ENCODE measurements at regions not wholly inside any gene's neighbourhood (a gene's known extent, or its start where the extent isn't known, plus 50 kb on each side); places are given as distances from the start of the nearest gene placed in this dataset.

DNA sequence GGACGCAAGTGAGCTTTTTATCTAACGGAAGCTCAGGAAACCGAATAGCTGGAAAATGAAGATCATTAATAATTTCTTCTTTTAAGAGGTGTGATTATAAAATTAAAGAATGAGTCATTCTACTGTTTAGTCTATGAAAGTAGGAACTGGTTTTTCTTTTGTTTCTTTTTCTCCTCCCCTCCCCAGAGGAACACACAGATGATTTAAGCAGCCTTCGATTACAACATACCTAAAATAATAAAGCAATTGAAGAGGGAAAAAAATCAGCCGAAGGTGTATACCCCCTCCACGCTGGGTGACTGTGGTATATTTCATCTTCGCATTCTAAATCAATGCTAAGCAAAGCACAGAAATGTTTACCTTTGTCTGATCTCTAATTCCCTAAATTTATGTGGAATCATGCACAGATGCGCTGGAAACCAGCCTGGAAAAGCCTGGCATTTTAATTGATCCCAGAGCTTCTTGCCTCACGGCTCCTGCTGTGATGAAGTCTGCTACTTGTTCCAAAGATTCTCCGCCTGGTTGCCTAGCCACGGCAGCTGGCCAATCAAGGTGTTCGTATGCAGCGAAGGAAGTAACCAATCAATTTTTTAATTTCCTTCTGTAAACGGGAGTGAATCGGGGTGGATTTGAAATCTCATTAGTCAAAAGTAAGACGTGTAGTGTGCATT is 133.9 kb downstream of the FANCF start:
- DNase-seq (ENCODE audit: low read depth, low spot score): no peak
- H3K27me3 Mint-ChIP-seq (ENCODE audit: low read depth): peaks cover 7% of the 10 kb centered on the region
- peaks cover 12% of the 10 kb centered on the region for H3K4me1 Mint-ChIP-seq
- TF ChIP-seq, protein P1, sequence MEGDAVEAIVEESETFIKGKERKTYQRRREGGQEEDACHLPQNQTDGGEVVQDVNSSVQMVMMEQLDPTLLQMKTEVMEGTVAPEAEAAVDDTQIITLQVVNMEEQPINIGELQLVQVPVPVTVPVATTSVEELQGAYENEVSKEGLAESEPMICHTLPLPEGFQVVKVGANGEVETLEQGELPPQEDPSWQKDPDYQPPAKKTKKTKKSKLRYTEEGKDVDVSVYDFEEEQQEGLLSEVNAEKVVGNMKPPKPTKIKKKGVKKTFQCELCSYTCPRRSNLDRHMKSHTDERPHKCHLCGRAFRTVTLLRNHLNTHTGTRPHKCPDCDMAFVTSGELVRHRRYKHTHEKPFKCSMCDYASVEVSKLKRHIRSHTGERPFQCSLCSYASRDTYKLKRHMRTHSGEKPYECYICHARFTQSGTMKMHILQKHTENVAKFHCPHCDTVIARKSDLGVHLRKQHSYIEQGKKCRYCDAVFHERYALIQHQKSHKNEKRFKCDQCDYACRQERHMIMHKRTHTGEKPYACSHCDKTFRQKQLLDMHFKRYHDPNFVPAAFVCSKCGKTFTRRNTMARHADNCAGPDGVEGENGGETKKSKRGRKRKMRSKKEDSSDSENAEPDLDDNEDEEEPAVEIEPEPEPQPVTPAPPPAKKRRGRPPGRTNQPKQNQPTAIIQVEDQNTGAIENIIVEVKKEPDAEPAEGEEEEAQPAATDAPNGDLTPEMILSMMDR (conservative IDR thresholded peaks at IDR 0.05): no peak
- no peak overlapping the region for H3K27ac Mint-ChIP-seq (ENCODE audit: unreplicated experiment)
- no peak overlapping the region for H3K4me3 Mint-ChIP-seq
- no peaks in the 10 kb centered on the region for H3K36me3 Mint-ChIP-seq (ENCODE audit: low read depth)
- H3K9me3 Mint-ChIP-seq: peaks cover 3% of the 10 kb centered on the region

DNA sequence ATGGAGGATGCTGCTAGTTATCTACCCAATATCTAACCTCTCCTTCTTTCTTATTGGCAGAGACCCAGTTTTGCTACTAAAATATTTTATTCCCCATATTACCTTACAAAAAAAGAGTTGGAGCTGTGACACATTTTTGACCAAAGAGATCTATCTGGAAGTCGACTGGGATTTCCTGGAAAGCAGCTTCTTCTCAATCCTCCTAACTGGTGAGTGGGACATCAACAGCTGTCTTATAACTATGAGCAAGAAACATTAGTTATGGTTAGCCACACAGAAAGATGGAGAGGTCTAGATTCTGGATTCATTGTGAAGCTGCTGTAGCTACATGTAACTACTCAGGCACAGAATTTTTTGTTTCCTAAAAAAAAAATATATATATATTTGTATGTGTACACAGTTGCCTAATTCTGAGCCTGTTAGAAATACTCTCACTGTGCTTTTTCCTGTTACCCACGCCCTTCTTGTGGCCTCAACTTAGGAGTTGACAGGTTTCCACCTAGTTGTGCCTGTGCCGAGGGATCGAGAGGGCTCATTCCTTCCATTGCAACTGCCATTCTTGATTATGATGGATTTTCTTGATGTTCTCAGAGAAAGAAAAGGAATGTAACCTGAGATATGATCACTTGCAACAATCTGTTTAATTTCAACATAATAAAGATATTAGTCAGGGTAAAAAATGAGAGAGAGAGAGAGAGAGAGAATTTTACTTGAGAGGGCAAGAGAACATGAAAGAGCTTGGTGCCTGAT is 142.0 kb downstream of the SLC17A6 start:
- TF ChIP-seq, protein P1 (conservative IDR thresholded peaks at IDR 0.05): no peak
- Mint-ChIP-seq H3K9me3 (no peaks in the 10 kb centered on the region), H3K36me3 (ENCODE audit: low read depth) (no peaks in the 10 kb centered on the region), H3K4me3 (no peak overlapping the region), H3K4me1 (no peaks in the 10 kb centered on the region), H3K27ac (ENCODE audit: unreplicated experiment) (no peak overlapping the region), H3K27me3 (ENCODE audit: low read depth) (peaks cover 12% of the 10 kb centered on the region)
- DNase-seq (ENCODE audit: low read depth, low spot score): no peak

DNA sequence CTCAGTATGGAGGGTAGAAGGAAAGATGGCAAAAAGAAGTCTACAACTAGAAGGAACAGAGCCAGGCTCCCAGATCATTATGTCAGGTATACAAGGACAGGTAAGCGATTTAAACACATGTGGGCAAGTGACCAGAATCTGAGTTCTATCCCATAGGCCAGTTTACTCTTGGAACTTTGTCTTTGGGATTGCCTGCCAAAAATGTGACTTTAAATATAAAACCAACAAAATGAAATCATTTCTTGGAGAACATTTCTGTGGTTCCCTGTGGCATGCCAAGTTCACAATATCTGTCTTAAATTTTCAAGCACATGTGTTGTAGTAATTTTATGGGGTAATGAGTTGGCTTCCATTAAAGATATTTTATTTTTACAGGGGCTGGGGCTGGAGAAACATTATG is 141.0 kb downstream of the SLC17A6 start:
- no peaks in the 10 kb centered on the region for H3K4me1 Mint-ChIP-seq
- TF ChIP-seq, protein P1 (conservative IDR thresholded peaks at IDR 0.05): no peak
- H3K4me3 Mint-ChIP-seq: no peak overlapping the region
- H3K27ac Mint-ChIP-seq (ENCODE audit: unreplicated experiment): no peak overlapping the region
- no peaks in the 10 kb centered on the region for H3K9me3 Mint-ChIP-seq
- DNase-seq (ENCODE audit: low read depth, low spot score): no peak
- H3K36me3 Mint-ChIP-seq (ENCODE audit: low read depth): no peaks in the 10 kb centered on the region
- peaks cover 12% of the 10 kb centered on the region for H3K27me3 Mint-ChIP-seq (ENCODE audit: low read depth)

DNA sequence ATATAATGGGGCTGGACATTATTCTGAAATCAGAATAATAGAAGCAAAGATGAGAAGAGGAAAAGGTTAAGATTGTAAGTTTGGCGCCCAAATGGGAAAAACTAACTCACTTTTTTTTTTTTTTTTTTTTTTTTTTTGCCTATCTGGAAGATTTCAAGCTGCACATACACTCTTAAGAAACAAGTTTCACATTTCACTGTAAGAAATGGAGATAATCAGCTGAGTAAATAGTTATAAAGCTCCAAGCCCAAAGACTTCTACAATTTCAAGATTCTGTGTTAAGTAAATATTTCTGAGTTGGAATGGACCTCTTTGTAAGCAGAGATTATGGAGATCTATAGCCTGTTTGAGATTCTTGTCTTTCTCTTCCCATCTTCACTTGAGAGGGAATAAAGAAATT is 140.0 kb downstream of the SLC17A6 start:
- no peak for DNase-seq (ENCODE audit: low read depth, low spot score)
- H3K36me3 Mint-ChIP-seq (ENCODE audit: low read depth): no peaks in the 10 kb centered on the region
- H3K9me3 Mint-ChIP-seq: no peaks in the 10 kb centered on the region
- TF ChIP-seq, protein P1 (conservative IDR thresholded peaks at IDR 0.05): no peak
- no peaks in the 10 kb centered on the region for H3K4me1 Mint-ChIP-seq
- peaks cover 12% of the 10 kb centered on the region for H3K27me3 Mint-ChIP-seq (ENCODE audit: low read depth)
- no peak overlapping the region for H3K4me3 Mint-ChIP-seq
- no peak overlapping the region for H3K27ac Mint-ChIP-seq (ENCODE audit: unreplicated experiment)

DNA sequence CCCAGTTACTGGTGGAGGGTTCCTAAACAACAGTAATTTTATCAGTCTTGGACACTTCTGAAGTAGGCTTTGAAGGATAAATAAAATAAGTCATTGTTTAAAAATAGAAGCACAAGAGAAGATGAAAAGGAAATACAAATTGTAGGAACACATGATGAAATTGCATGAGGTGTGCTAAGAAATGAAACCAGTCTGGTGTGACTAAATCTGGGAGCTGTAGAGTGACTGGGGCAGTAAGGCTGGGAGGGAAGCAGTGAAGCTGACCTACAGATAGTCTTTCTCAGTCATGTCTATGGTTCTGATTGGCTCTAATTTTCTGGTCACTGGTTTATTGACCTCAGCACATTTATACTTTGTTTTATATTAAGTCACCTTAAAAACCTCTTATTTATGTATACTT is 139.1 kb downstream of the SLC17A6 start:
- Mint-ChIP-seq H3K4me3 (no peak overlapping the region), H3K36me3 (ENCODE audit: low read depth) (no peaks in the 10 kb centered on the region), H3K27me3 (ENCODE audit: low read depth) (peaks cover 16% of the 10 kb centered on the region), H3K9me3 (no peaks in the 10 kb centered on the region), H3K4me1 (no peaks in the 10 kb centered on the region), H3K27ac (ENCODE audit: unreplicated experiment) (no peak overlapping the region)
- TF ChIP-seq, protein P1 (conservative IDR thresholded peaks at IDR 0.05): no peak
- no peak for DNase-seq (ENCODE audit: low read depth, low spot score)
